H1 (cell line): ENCODE measurements at regions not wholly inside any gene's neighbourhood (a gene's known extent, or its start where the extent isn't known, plus 50 kb on each side); places are given as distances from the start of the nearest gene placed in this dataset.

Experiments used
- SUZ12 ChIP-seq: fragments of 200-600 bp; sonication (generic); IDR thresholded peaks from 2 replicates; pipeline ENCODE4 v1.6.1; 2012; ENCODE audit warnings: mild to moderate bottlenecking, inconsistent platforms, low read length, moderate library complexity, mixed read lengths
- TEAD4 ChIP-seq: IDR thresholded peaks from 2 replicates; pipeline ENCODE4 v1.6.1; 2012; ENCODE audit warnings: low read depth, low read length, inconsistent platforms, mixed read lengths

GRCh38 chr10:8297959-8298358 is 243.5 kb downstream of the GATA3 start:
- TF ChIP-seq SUZ12 (no peak), TEAD4 (no peak)
